K562 (cell line): ENCODE measurements at regions not wholly inside any gene's neighbourhood (a gene's known extent, or its start where the extent isn't known, plus 50 kb on each side); places are given as distances from the start of the nearest gene placed in this dataset.
"Not testable (repeated sequence)": the region's sequence is repeated elsewhere in the genome, so short reads cannot be mapped to it uniquely, and the experiment has no call there.

Experiments
- ATAC-seq: fragments of 200-7000 bp; cut with Tn5 transposase; 3 replicates; pipeline ENCODE4 v1.9.1; 2020; ENCODE audit warnings: moderate library complexity
- BruUV-seq: library from RNA; stranded (reverse); fragments of 400-500 nt; replicated peaks from 2 replicates; lab custom pipeline; 2021; lab: Mats Ljungman, UMichigan
- CTCF ChIA-PET: fragments of 300-600 bp; formaldehyde crosslinking; extraction: SDS; loops from one replicate; lab custom pipeline; 2021; ENCODE audit warnings: low intra/inter-chr PET ratio; lab: Yijun Ruan, JAX
- POLR2A ChIA-PET: fragments of 300-600, 350-650 bp; sonication (Branson Sonifier 250); formaldehyde crosslinking; extraction: SDS; loops from one replicate; lab custom pipeline; 2021; ENCODE audit warnings: antibody characterized with exemption, inconsistent platforms; lab: Yijun Ruan, JAX
- DNase-seq, 4 experiments: peaks; one replicate each; pipeline versions ENCODE4 v3.0.0 to v3.0.0-alpha.2; 2011 to 2018; ENCODE audit warnings: low spot score in 3 of 4, mixed read lengths in 3 of 4; ENCODE audit errors: extremely low read depth in 1 of 4
- FAIRE-seq: peaks from 2 replicates; lab custom pipeline; 2011; peaks lifted over from hg19 to GRCh38; lab: Jason Lieb, UNC
- H2AFZ ChIP-seq: 2 replicates; pipeline ENCODE4 v1.6.0; 2011; ENCODE audit warnings: low read depth, low read length, control low read depth, inconsistent platforms
- H3K27ac ChIP-seq: fragments of 200-600 bp; 3 replicates; pipeline ENCODE4 v1.8.0; 2011; ENCODE audit warnings: low read depth, mild to moderate bottlenecking, control low read depth, inconsistent platforms, low read length, moderate library complexity, mixed read lengths; ENCODE audit errors: extremely low read depth
- H3K27me3 ChIP-seq, 2 experiments: fragments of 300-600 bp in 1 of 2; 2 replicates in 1 of 2; 3 replicates in 1 of 2; pipeline versions ENCODE4 v1.6.0 to v1.8.0; 2011; ENCODE audit warnings: inconsistent platforms in 2 of 2, low read length in 2 of 2, mild to moderate bottlenecking in 1 of 2, mixed read lengths in 1 of 2, moderate library complexity in 1 of 2; ENCODE audit not compliant: control insufficient read depth in 2 of 2, insufficient read depth in 2 of 2
- H3K36me3 ChIP-seq: fragments of 300-600 bp; 3 replicates; pipeline ENCODE4 v1.8.0; 2011; ENCODE audit warnings: mild to moderate bottlenecking, low read length, inconsistent platforms; ENCODE audit not compliant: control insufficient read depth, insufficient read depth
- H3K4me1 ChIP-seq, 2 experiments: fragments of 200-600 bp in 1 of 2; replicated peaks in 1 of 2; 2 replicates in 1 of 2; 3 replicates in 1 of 2; pipeline versions ENCODE4 v1.5.1 to v1.8.0; 2011; ENCODE audit warnings: inconsistent platforms in 2 of 2, low read length in 2 of 2, mild to moderate bottlenecking in 1 of 2, mixed read lengths in 1 of 2, moderate library complexity in 1 of 2; ENCODE audit not compliant: control insufficient read depth in 2 of 2, insufficient read depth in 2 of 2
- H3K4me2 ChIP-seq: 2 replicates; pipeline ENCODE4 v1.6.1; 2011; ENCODE audit warnings: low read length, control low read depth, inconsistent platforms, mixed read lengths; ENCODE audit not compliant: insufficient read depth
- H3K4me3 ChIP-seq: fragments of 200-600 bp; sonication (generic), shearing (Covaris generic); 2 replicates; pipeline ENCODE4 v1.5.1; 2016; ENCODE audit warnings: control low read depth, inconsistent platforms
- H3K79me2 ChIP-seq: fragments of 200-600 bp; 3 replicates; pipeline ENCODE4 v1.8.0; 2011; ENCODE audit warnings: low read length, inconsistent platforms; ENCODE audit not compliant: control insufficient read depth, insufficient read depth
- H3K9ac ChIP-seq, 2 experiments: 2 replicates each; pipeline versions ENCODE4 v1.6.0 to v1.6.1; 2011; ENCODE audit warnings: low read depth in 2 of 2, low read length in 2 of 2, control low read depth in 1 of 2, inconsistent platforms in 1 of 2, mild to moderate bottlenecking in 1 of 2, mixed read lengths in 1 of 2; ENCODE audit not compliant: insufficient read depth in 1 of 2
- H3K9me1 ChIP-seq: one replicate; pipeline ENCODE4 v1.6.0; 2011; ENCODE audit warnings: inconsistent platforms, mild to moderate bottlenecking, low read length, moderate library complexity; ENCODE audit not compliant: control insufficient read depth, insufficient read depth
- H3K9me3 ChIP-seq: replicated peaks from 2 replicates; pipeline ENCODE4 v1.5.1; 2011; ENCODE audit warnings: low read depth, low read length, inconsistent platforms; ENCODE audit not compliant: control insufficient read depth, insufficient read depth
- H4K20me1 ChIP-seq: replicated peaks from 2 replicates; pipeline ENCODE4 v1.6.1; 2011; ENCODE audit warnings: low read length, inconsistent platforms, mixed read lengths; ENCODE audit not compliant: control insufficient read depth, insufficient read depth
- WGBS: fragments of 100-300 bp; shearing (Covaris generic); methylation state at CpG from one replicate; pipeline ENCODE4 v1.1.6; 2016; ENCODE audit warnings: low coverage, mixed read lengths; ENCODE audit not compliant: insufficient coverage; ENCODE audit errors: missing lambda C conversion rate; 5-methylcytosine and 5-hydroxymethylcytosine counted together
- in situ Hi-C: fragments of 300-500 bp; cut with MboI; formaldehyde crosslinking; loops from 4 replicates; pipeline ENCODE4 v1.15.0; 2018; ENCODE audit warnings: inconsistent platforms, mixed read lengths
- intact Hi-C: fragments of 100-400 bp; cut with micrococcal nuclease; formaldehyde crosslinking; loops from 2 replicates; pipeline ENCODE4 v1.14.2; 2022

DNA sequence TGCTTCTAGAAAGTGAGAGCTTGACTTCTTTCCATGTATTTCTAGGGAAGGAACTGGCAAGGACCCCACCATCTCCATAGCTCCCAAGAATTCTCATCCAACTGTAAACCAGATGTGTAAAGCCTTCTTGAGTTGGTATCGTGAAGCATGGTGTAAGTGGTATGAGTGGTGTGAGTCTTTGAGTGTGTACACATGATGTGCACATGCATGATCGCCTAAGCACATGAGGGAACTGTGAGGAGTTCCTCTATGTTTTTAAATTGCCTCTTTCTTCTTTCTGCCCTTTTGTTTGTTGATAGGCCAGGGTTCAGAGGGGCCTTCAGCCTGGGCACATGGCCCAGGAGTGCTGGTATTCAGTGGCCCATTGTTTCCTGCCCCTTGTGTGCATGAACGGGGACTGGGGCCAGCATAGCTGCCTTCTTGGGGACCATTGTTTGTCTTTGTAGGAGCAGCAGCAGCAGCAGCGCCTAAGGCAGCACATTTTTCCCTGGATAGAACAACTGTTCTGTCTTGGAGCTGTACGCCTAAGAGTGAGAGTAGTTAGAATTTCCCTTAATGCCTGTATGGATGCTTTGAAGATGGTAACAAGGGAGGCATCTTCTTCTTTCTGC lies 95.9 kb downstream of the SRGAP2 start:
- H3K36me3 ChIP-seq, H3K9me1 ChIP-seq, FAIRE-seq, H3K4me3 ChIP-seq, ATAC-seq, H3K27ac ChIP-seq, H3K9ac ChIP-seq, POLR2A ChIA-PET, H2AFZ ChIP-seq, DNase-seq, H3K27me3 ChIP-seq, CTCF ChIA-PET, in situ Hi-C loops, H3K4me1 ChIP-seq, H4K20me1 ChIP-seq, H3K4me2 ChIP-seq, H3K79me2 ChIP-seq, H3K9me3 ChIP-seq, BruUV-seq, intact Hi-C loops: not testable (repeated sequence)
- WGBS = no CpG with 5 or more reads among the region's 5 CpGs

GRCh38 chr1:206299942-206300341 lies 96.6 kb downstream of the SRGAP2 start:
- H3K27ac ChIP-seq, CTCF ChIA-PET, DNase-seq, H3K27me3 ChIP-seq, H3K9me1 ChIP-seq, H2AFZ ChIP-seq, H3K79me2 ChIP-seq, FAIRE-seq, H3K9ac ChIP-seq, in situ Hi-C loops, H3K4me3 ChIP-seq, H3K4me2 ChIP-seq, intact Hi-C loops, H4K20me1 ChIP-seq, H3K4me1 ChIP-seq, H3K36me3 ChIP-seq, H3K9me3 ChIP-seq, POLR2A ChIA-PET, BruUV-seq: not testable (repeated sequence)
- ATAC-seq = peak; percentile 28; the same call in 2 of the 3 replicates
- no CpG with 5 or more reads among the region's 2 CpGs for WGBS

- H3K4me3 ChIP-seq, H3K4me1 ChIP-seq, H2AFZ ChIP-seq, H3K9me3 ChIP-seq, FAIRE-seq, CTCF ChIA-PET, H3K9me1 ChIP-seq, H3K9ac ChIP-seq, H3K27me3 ChIP-seq, H3K79me2 ChIP-seq, DNase-seq, H3K4me2 ChIP-seq, in situ Hi-C loops, H4K20me1 ChIP-seq, H3K27ac ChIP-seq, intact Hi-C loops, ATAC-seq, POLR2A ChIA-PET, H3K36me3 ChIP-seq, BruUV-seq: not testable (repeated sequence)
- 53% methylated on average over 1 of the region's 1 CpG for WGBS
Measured at GRCh38 chr1:206302056-206302455, 98.7 kb downstream of the SRGAP2 start.

GRCh38 chr1:206307442-206307841 lies 104.1 kb downstream of the SRGAP2 start:
- ATAC-seq, POLR2A ChIA-PET, H3K4me2 ChIP-seq, DNase-seq, H4K20me1 ChIP-seq, in situ Hi-C loops, H3K4me3 ChIP-seq, H3K27ac ChIP-seq, H3K9me3 ChIP-seq, BruUV-seq, H3K4me1 ChIP-seq, H3K36me3 ChIP-seq, FAIRE-seq, H3K9ac ChIP-seq, H2AFZ ChIP-seq, H3K9me1 ChIP-seq, H3K79me2 ChIP-seq, H3K27me3 ChIP-seq, intact Hi-C loops, CTCF ChIA-PET: not testable (repeated sequence)
- 95% methylated on average over 4 of the region's 31 CpGs for WGBS
